ENCODE measurements at regions not wholly inside any gene's neighbourhood (a gene's known extent, or its start where the extent isn't known, plus 50 kb on each side); places are given as distances from the start of the nearest gene placed in this dataset.
"Not testable (repeated sequence)": the region's sequence is repeated elsewhere in the genome, so short reads cannot be mapped to it uniquely, and the experiment has no call there.

DNA sequence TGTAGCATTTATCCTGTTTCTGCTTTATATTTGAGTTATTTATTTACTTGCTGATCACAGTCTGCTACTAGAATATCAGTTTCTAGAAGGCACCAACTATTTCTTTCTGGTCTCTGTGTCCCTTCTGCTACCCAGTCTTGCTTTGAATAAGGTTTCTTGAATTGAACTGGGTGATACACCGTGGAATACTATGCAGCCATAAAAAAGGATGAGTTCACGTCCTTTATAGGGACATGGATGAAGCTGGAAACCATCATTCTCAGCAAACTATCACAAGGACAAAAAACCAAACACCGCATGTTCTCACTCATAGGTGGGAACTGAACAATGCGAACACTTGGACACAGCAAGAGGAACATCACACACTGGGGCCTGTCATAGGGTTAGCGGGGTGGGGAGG lies 109.6 kb upstream of the PLXNA2 start:
- TF ChIP-seq POLR2AphosphoS5, POLR2A (IDR thresholded peaks at IDR 0.05; ENCODE audit: low read depth, low read length): not testable (repeated sequence)

Measured in GM12892 (cell line).